HG03521 (cell line): ENCODE measurements at regions not wholly inside any gene's neighbourhood (a gene's known extent, or its start where the extent isn't known, plus 50 kb on each side); places are given as distances from the start of the nearest gene placed in this dataset.
"Not testable (repeated sequence)": the region's sequence is repeated elsewhere in the genome, so short reads cannot be mapped to it uniquely, and the experiment has no call there.

Source experiments
- ATAC-seq: cut with Tn5 transposase; IDR thresholded peaks from one replicate; pipeline ENCODE4 v1.9.1; 2021; ENCODE audit warnings: mild to moderate bottlenecking, moderate library complexity; ENCODE audit not compliant: unreplicated experiment

DNA sequence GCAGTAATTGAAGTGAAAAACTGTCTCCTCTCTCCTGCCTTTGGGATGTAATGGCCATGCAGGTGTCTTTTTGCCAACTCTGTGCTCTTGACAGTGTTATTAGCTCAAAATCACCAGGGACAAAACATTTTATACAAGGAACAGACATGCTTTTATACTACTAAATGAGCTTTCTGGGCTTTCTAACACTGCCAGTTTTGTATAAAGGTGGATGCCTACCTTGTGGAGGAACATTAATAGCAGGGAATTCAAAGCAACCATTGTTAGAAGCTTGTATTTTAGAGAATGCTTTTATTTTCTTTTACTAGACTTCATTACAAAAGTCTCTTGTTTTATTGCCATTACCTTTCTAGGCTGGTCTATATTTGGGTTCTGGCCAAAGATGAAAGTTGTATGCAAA, 54.7 kb upstream of the ARSJ start:
- no peak for ATAC-seq

DNA sequence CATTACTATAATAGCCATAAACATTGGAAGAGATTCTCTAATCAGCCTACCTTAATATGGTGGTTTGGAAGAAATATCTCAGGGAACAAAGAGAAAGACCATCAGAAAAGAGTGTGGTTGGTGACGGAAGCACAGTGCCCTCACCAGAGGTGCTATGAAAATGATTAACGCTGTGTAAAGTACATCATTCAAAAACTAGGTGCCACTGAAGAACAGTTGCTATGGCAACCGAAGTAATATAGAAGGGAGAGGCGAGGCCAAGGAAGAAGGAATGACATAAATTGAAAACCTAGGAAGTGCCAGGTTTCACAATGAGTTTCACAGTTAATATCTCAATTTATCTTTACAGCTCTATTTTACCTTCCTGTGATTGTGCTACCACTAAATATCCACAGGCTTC, 57.0 kb upstream of the ARSJ start:
- no peak for ATAC-seq

DNA sequence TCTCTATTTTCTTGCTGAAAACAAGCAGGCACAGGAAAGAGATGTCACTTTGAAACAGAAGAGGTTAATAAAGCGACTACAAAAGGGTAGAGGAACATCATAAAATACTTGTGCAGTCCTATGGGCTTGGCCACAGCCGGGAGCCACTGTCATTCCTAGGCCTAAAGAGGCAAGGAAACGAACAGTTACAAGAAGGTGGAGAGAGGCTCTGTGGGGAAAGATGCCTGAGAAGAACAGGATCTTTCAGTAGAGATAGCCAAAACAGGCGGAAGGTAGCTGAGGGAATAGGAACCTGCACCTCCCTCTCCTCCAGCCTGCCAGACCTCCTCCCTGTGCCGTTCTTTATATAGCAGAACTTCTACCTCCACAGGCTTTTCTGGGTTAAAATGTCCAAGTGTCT, 57.4 kb upstream of the ARSJ start:
- no peak for ATAC-seq

DNA sequence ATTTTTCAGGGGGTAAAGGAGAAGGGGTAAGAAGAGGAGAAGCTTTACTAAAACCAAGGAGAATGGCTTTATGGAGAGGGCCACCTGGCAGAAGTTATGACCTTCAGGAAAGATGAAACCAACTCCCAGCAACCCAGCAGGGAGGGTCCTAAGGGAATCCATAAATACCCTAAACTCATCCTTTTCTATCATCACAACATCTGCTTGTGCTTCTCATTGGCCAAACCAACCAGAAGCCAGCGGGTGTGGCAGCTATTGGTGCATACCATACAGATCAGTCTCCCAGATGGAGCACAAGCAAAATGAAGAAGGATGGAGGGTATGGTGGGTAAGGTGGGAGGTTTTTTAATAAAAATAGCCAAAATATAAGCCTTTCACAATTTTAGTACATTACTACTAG, 58.5 kb upstream of the ARSJ start:
- ATAC-seq, result no peak

DNA sequence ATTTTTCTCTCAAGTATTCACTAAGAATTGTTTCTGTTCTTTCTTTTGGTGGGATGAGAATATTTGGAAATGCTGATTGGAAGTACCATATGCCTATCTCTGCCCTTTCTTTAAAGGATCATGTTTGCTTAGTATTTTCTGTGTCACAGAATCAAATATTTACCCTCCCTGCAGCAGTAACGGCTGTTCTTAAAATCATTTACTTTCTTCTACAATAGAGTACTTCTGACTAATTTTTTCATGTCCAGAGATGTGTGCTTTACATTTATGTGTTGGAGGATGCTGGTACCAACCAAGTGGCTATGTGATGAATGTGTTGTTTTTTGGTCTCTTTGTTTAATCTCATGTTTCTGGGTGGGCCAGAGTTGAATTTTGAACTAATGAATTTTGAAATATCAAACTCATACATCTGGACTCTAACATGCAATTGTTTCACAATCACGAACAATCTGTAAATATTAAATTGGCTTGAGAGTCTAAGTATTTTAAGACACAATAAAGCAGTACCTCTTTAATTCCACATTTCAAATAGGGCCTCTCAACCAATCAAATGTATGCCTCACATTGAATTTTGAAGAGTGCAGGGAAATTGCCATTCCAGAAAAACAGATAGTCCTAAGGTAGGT, 59.4 kb upstream of the ARSJ start:
- no peak for ATAC-seq

DNA sequence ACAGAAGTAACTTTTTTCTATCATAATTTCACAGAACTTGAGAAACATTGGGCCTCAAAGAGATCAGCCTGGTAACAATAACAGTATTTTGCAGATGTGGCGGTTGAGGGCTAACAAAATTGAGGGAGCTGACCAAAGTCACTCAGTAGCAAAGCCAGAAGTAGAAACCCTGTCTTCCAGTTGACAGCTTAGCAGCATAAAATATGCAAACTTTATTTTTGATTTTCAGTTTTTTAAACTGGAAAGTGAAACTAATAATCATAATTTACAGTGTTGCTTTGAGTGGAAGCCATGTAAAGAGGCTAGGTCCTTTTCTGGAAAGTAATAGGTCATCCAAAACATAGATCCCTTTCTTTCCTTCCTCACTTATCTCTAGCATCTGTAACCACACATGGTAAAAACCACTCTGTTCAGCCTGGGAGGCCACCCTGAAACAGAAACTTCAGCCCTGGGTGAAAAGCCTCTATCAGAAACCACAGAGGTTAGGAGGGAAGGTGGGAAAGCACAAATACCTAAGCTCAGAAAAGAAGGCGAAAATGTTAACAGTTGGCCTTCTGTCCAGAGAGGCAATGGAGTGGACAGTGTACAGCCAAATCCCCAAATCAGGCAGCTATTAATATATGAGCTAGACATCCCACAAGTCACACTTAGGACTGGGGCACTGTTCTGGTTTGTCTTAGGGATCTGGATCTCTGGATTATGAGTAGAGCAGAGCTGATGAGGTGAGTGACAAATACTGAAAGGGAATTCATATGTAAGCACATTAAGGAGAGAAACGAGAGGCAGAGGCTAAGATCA, 61.1 kb upstream of the ARSJ start:
- peak; percentile 84 for ATAC-seq

DNA sequence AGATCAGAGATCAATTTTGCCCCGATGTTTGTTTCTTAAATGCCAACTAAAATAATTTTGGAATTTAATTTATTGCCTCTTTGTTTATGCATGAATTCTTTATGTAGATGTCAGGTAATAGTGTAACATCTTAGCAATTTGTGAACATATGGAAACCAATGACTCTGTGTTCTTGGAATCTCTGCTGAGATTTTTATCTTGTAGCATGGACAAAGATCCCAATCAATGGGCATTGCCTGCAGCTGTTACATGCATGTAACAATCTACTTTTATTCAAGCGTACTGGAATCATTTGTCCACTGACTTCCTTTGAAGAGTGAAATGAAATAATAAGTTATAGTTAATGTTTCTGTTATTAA, 61.6 kb upstream of the ARSJ start:
- ATAC-seq, result no peak

DNA sequence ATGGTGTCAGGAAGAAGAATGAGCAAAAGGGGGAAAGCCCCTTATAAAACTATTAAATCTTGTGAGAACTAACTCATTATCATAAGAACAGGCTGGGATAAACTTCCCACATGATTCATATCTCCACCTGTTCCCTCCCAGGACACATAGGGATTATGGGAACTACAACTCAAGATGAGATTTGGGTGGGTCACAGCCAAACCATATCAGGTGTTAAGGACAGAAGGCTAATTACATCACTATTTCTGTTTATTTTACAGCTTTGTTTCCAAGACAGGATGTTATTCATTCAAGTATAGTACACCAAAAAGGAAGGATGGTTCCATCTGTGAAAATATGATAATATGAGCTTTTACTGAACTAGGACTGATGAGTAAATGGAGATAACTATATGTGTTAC, 63.7 kb upstream of the ARSJ start:
- no peak for ATAC-seq

DNA sequence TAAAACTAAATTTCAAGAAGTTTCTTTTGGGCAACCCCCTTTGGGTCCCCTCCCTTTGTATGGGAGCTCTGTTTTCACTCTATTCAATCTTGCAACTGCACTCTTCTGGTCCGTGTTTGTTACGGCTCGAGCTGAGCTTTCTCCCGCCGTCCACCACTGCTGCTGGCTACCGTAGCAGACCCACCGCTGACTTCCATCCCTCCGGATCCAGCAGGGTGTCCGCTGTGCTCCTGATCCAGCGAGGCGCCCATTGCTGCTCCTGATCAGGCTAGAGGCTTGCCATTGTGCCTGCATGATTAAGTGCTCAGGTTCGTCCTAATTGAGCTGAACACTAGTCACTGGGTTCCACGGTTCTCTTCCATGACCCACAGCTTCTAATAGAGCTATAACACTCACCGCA, 64.9 kb upstream of the ARSJ start:
- not testable (repeated sequence) for ATAC-seq

DNA sequence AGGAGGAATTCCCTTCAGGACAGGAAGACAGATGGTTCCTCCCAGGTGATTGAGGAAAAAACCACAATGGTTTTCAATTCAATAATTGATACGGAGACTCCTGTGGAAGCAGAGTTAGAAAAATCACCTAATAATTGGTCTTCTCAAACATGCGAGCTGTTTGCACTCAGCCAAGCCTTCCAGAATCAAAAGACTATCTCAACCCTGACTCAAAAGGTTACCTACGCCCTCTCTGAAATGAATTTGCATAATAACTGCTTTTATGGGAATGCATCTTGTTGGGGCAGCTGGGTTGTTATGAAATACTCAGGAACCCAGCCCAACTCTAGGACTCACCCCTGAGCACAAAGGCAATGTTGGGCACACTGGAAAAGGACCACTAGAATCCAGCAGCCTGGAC, 66.9 kb upstream of the ARSJ start:
- no peak for ATAC-seq

DNA sequence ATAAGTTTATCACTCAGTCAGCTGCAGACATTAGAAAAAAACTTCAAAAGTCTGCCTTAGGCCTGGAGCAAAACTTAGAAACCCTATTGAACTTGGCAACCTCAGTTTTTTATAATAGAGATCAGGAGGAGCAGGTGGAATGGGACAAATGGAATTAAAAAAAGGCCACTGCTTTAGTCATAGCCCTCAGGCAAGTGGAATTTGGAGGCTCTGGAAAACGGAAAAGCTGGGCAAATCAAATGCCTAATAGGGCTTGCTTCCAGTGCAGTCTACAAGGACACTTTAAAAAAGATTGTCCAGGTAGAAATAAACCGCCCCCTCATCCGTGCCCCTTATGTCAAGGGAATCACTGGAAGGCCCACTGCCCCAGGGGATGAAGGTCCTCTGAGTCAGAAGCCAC, 68.7 kb upstream of the ARSJ start:
- ATAC-seq, result not testable (repeated sequence)

DNA sequence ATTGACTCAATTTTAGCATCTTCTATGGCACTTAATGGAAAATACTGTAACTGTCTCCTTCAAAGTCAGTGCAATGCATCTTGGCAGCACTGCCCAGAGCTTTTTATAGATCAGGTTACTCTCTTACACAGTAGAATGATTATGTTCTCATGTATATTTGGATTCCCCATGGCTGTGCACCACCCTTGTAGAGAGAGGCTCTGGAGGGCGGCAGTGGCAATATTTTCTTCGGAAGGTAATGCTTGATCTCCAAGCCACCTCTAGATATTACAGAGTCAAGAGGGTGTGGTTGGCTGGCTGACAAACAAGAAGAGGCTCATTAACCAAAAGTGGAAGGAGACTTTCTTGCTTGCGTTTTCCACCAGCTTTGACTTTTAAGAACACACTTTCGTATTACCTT, 72.8 kb upstream of the ARSJ start:
- ATAC-seq, result no peak

DNA sequence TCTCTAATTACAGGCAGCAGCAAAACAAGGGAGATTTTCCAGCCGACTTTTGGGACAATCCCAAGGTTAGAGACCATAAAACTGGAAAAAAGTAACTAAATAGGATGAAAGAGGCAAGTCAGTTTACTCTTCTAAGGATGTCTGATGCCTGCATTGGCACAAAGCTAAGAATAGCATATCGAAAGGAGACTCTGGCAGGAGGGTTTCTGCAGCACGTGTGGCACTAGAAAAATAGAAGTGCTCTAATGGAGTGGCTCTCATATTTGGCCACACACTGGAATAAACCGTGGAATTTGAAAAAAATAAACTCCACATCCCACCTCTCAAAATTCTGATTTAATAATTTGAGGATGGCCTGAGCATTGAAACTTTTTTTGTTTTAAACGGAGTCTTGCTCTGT, 77.2 kb upstream of the ARSJ start:
- no peak for ATAC-seq

DNA sequence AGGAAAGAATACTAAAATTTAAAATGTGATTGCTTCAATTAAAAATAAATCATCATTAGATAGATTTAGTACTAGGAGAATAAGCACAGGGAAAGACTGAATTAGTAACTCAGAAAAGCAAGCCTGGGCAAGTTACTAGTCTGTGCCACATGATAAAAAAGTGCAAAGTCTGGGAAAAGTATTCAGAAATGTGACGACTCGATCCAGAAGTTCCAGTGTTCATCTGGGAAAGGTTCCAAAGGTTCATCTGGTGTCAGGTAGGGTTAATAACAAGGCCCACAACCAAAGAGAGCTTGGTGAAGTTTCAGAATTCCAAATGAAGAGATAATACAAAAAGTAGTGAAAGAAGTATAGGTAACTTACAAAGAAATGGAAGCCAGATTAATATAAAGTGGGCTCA, 78.3 kb upstream of the ARSJ start:
- no peak for ATAC-seq

DNA sequence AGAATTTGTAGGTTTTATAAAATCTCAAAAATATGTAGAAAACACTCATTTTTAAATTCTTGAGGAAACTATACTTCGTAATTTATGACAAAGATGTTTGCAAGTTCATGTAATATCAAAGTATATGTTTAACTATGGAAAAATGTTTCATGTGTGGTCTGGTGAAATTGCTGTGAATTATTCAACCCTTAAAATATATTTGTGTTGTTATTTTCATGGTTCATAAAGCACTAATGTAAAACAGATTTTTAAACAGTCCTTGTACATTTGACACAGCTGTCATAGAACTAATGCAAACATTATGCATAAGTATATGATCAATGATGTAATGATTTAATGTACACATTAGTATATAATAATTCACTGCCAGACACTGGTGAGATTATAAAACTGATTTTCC, 83.1 kb upstream of the ARSJ start:
- ATAC-seq, result no peak

DNA sequence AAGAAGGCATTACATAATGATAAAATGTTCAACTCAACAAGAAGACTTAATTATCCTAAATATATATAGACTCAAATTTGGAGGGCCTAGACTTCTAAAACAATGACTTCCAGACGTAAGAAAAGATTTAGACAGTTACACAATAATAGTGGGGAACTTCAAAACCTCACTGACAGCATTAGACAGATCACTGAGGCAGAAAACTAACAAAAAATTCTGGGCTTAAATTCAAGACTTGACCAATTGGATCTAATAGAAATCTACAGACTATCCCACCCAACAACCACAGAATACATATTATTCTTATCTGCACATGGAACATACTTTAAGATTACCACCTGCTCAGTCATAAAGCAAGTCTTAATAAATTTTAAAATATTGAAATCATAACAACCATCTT, 93.3 kb upstream of the ARSJ start:
- no peak for ATAC-seq

DNA sequence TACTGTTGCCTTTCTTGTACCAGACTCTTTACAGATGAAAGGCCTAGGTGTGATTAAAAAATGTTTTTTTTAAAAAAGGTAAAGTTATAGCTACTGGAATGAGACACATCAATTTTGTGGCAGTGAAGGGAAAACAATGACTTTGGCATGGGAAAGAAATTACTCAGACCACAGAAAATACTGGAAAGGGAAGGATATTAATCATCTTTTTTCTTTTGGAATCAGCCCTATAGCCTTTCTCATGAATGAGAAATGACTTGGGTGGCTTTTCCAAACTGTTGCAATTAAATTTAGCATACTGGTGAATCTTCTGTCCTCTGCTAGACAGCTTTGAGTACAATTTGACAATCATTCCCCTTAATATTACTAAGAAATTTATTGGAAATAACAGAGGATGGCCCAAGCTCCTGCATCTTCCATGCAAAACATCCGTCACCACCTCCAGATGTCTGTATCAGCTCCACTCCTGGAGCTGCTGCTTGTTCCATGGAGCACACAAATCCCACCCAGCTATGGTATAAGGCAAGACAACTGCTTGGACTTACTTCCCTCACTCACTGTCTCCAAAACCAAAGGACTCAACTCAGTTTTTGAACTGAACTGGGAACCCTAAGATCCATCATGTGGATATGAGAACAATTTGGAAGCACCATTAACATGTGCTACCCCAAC, 97.6 kb upstream of the ARSJ start:
- ATAC-seq, result no peak

DNA sequence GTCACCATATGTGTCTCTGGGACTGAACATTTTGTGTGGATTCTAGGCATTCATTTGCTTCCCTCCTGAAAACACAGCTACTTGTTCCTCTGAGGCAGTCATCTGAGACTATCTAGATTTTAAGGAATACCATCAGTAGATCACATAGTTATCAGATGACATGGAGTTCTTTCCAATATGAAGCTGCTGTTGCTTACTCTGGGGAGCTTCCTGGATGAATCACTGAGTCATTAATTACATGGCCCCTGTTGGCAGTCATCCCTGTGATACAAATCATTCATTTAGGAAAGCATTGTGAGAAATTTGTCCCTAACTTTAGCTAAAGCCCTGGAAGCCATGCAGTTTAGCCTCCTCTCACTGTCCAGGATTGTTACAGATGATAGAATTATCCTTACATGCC, 98.2 kb upstream of the ARSJ start:
- no peak for ATAC-seq

DNA sequence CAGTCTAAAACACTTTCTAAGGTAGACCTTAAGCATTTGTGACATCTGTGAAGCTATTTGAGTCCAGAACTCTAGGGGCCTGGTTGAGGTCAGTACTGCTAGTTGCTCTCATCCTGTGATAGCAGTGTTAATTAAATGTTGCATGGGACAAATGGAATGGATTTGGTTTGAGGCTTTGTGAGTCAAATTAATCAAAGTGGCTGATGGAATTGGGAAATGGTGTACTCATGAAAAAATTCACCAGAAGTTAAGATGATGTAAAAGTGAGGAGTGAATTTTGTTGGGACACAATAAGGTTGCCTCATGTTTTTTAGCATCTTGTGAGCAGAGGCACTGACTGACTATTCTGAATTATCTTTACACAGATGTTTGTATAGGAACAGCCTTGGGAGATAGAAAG, 99.2 kb upstream of the ARSJ start:
- ATAC-seq, result no peak

DNA sequence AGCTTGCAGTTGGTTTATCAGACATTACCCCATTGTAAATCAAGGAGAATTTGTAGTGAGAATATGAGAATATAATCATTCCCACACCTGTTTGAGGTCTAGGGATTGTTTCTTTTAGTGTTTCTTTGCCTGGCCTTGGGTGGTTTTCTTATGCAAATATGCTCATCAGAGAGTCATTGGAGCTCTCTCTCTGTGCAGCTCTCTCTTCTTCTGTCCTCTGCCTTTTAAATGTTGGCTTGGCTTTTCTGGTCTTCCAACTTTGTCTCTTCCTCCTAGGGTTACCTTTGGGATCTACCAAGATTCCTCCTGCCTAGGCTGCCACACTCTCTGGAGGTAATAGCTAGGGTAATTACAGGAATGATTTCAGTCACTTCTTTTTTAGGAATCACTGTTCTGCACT, 102.3 kb upstream of the ARSJ start:
- no peak for ATAC-seq

DNA sequence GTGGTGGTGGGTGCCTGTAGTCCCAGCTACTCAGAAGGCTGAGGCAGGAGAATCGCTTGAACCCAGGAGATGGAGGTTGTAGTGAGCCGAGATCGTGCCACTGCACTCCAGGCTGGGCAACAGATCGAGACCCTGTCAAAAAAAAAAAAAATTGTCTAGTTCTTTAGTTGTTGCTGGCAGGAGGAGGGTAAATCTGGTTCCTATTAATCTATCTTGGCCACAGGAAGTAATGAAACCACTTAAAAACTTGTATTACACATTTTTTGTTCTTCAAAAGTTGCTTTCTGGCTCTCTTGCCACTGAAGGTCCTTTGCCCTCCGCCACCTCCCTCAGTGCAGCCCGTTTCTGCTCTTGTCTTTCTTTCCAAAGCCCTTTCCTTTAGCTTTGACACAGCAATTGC, 102.9 kb upstream of the ARSJ start:
- ATAC-seq, result no peak

DNA sequence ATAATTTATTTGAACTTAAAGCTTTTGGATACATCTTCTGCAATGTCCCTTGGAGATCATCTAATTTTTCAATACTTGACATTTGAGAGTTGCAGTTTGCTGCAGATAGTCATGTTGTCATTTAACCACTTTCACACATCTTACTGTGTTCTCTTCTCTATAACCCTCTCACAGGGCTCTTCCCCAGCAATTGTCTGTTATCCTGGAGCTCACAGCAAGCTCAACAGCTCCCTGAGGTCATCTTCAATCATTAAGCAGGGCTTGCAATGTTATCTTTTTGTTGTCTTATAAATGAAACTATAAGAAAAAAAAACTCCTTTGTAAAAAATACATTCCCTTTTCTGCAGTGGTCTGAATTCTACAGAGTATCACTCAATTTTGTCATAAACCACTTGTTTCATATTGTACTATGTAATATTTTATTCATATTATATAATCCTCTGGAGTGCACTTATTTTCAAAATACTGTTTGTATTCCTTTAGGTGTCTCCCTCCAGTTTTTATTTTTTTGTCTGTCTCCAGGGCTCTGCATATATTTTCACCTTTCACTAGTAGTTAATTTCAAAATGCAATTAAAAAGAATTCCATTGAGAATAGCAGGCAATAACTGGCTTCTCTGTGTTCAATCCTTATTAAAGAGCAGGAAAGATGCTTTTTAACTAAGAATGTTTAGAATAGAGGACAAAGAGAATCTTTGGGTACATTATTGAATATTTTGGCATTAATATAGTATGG, 106.3 kb upstream of the ARSJ start:
- ATAC-seq, result no peak
